GM18870 (cell line): ENCODE measurements at regions not wholly inside any gene's neighbourhood (a gene's known extent, or its start where the extent isn't known, plus 50 kb on each side); places are given as distances from the start of the nearest gene placed in this dataset.
"Not testable (repeated sequence)": the region's sequence is repeated elsewhere in the genome, so short reads cannot be mapped to it uniquely, and the experiment has no call there.

Source experiments
- ATAC-seq: cut with Tn5 transposase; IDR thresholded peaks from one replicate; pipeline ENCODE4 v1.9.1; 2021; ENCODE audit warnings: moderate library complexity; ENCODE audit not compliant: unreplicated experiment

- ATAC-seq: no peak
These were observed 97.8 kb upstream of the KLF4 start for GRCh38 chr9:107587191-107587963.

- no peak for ATAC-seq
These were observed 96.9 kb upstream of the KLF4 start for GRCh38 chr9:107586493-107586892.

- ATAC-seq: no peak
These were observed 95.9 kb upstream of the KLF4 start for GRCh38 chr9:107585465-107585864.

- ATAC-seq: no peak
These were observed 95.4 kb upstream of the KLF4 start for GRCh38 chr9:107584944-107585343.

GRCh38 chr9:107584186-107584585 lies 94.6 kb upstream of the KLF4 start:
- no peak for ATAC-seq

GRCh38 chr9:107577140-107577776 lies 87.7 kb upstream of the KLF4 start:
- no peak for ATAC-seq

GRCh38 chr9:107571148-107571547 lies 81.6 kb upstream of the KLF4 start:
- ATAC-seq: no peak

- no peak for ATAC-seq
These were observed 79.6 kb upstream of the KLF4 start for GRCh38 chr9:107569174-107569573.

GRCh38 chr9:107568406-107568805 lies 78.8 kb upstream of the KLF4 start:
- ATAC-seq: not testable (repeated sequence)

GRCh38 chr9:107567462-107567861 lies 77.9 kb upstream of the KLF4 start:
- no peak for ATAC-seq

GRCh38 chr9:107566611-107567061 lies 77.1 kb upstream of the KLF4 start:
- ATAC-seq: no peak

- no peak for ATAC-seq
These were observed 73.2 kb upstream of the KLF4 start for GRCh38 chr9:107562798-107563197.

GRCh38 chr9:107559494-107560086 lies 70.0 kb upstream of the KLF4 start:
- ATAC-seq: no peak

- ATAC-seq: no peak
These were observed 67.8 kb upstream of the KLF4 start for GRCh38 chr9:107557236-107557990.

- ATAC-seq: no peak
These were observed 65.1 kb upstream of the KLF4 start for GRCh38 chr9:107554636-107555035.

GRCh38 chr9:107548298-107549142 lies 59.0 kb upstream of the KLF4 start:
- no peak for ATAC-seq

GRCh38 chr9:107547772-107548297 lies 58.3 kb upstream of the KLF4 start:
- ATAC-seq: no peak

GRCh38 chr9:107547303-107547702 lies 57.7 kb upstream of the KLF4 start:
- ATAC-seq: no peak

GRCh38 chr9:107546859-107547258 lies 57.3 kb upstream of the KLF4 start:
- ATAC-seq: no peak

GRCh38 chr9:107545036-107545435 lies 55.5 kb upstream of the KLF4 start:
- no peak for ATAC-seq
